GF-D8 (cell line): ENCODE measurements at regions not wholly inside any gene's neighbourhood (a gene's known extent, or its start where the extent isn't known, plus 50 kb on each side); places are given as distances from the start of the nearest gene placed in this dataset.

ENCODE experiments used
- DNase-seq: peaks from one replicate; lab custom pipeline; 2025; lab: John Stamatoyannopoulos, UW

GRCh38 chr1:184919892-184920291 lies 54.4 kb downstream of the NIBAN1 start:
- DNase-seq, result peak; percentile 20

- no peak for DNase-seq
Observed at GRCh38 chr1:184915463-184916090, 58.7 kb downstream of the NIBAN1 start.

DNA sequence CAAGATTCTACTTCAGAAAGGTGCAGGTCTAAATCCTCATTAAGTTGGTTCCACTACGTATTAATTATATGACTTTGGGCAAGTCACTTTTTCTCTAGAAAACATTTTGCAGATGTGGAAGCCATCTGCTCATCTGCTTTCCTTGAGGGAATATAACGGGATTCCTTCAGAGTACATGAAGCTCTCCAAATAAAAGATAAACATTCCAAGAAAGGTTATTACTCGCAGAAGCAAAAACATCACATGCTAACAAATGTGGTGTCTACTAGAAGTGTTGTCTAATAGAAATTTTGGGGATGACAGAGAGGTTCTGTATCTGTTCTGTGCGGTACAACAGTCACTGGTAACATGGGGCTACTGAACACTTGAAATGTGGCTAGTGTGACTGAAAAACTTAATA lies 60.2 kb downstream of the NIBAN1 start:
- no peak for DNase-seq

DNA sequence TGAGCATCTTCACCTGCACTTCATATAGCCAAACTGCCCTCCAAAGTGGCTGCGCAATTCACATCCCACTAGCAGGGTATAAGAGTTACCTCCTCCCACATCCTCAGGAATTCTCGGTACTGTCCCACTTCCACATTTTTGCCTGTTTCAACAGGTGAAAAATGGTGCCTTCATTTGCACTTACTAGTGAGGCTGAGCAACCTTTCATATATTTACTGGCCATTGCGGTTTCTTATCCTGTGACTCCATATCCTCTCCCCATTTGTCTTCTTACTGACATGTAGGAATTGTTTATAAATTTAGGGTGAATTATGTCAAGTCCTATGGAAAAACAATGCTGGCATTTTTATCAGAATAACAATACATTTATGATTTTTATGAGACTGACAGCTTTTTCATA lies 61.9 kb downstream of the NIBAN1 start:
- no peak for DNase-seq

DNA sequence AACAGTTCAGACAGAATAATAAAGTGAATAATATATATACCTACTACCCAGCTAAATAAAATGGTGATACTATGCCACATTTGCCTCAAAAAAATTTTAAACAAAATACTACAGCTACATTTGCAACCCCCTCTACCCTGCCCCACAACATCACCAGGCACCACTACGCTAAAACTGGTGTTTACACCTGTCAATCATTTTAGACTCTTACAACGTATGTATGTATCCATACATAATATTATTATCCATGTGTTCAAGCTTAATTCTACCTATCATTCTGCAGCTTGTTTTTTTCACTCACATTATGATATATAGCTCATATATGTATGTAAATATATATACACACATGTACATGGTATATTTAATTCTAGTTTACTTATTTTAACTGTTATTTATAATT lies 62.5 kb downstream of the NIBAN1 start:
- DNase-seq, result no peak

GRCh38 chr1:184911103-184911745 lies 63.1 kb downstream of the NIBAN1 start:
- no peak for DNase-seq

DNA sequence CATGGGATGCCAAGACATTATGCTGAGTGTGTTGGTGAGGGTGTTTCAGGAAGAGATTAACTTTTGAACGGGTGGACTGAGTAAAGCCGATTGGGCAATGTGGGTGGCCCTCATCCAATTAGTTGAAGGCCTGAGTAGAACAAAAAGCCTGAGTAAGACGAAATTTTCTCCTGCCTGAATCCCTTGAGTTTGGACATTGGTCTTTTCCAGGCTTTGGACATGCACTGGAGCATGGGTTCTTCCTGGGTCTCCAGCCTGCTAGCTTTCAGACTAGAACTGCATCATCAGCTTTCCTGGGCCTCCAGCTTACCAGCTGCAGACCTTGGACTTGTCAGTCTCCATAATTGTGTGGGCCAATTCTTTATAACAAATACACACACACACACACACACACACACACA lies 63.6 kb downstream of the NIBAN1 start:
- DNase-seq, result no peak

DNA sequence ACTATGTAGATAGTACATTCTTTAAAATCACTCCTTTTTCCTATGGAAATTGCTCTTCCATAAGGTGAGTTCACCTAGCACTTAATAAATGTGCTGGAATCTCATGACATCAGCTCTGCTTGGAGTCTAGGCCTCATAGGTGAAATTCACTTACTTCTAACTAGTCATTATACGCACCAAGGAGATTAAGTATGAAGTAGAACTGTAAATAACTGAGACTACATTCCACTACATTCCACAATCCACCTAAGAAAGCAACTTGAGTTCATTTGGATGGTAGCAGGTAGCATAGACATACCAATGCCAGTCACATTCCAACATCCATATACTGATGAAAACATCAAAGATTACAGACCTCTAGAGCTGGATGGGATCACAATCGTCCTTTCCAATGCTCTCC lies 64.3 kb downstream of the NIBAN1 start:
- no peak for DNase-seq

DNA sequence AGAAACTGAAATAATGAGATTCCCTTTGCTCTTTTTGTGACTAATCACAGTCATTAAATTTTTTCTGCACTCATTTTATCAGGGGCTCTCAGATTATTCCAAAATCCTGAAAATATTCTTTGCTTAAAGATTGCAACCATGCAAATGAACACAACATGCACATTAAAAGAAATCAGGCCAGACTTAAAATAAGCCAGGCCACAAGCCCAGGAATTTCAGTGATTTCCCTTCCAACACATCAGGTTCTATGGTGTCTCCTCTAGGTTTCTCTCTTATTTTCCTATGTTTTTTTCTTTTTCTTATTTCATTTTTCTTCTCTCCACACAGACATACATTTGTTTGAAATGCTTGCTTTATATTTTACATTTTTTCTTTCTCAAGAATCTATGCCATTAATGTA lies 65.3 kb downstream of the NIBAN1 start:
- no peak for DNase-seq

GRCh38 chr1:184908506-184908905 lies 65.8 kb downstream of the NIBAN1 start:
- no peak for DNase-seq

- no peak for DNase-seq
Observed at GRCh38 chr1:184907500-184907899, 66.8 kb downstream of the NIBAN1 start.

GRCh38 chr1:184906761-184907160 lies 67.5 kb downstream of the NIBAN1 start:
- no peak for DNase-seq

GRCh38 chr1:184905601-184906322 lies 68.5 kb downstream of the NIBAN1 start:
- DNase-seq, result no peak

GRCh38 chr1:184903111-184903692 lies 71.1 kb downstream of the NIBAN1 start:
- no peak for DNase-seq

DNA sequence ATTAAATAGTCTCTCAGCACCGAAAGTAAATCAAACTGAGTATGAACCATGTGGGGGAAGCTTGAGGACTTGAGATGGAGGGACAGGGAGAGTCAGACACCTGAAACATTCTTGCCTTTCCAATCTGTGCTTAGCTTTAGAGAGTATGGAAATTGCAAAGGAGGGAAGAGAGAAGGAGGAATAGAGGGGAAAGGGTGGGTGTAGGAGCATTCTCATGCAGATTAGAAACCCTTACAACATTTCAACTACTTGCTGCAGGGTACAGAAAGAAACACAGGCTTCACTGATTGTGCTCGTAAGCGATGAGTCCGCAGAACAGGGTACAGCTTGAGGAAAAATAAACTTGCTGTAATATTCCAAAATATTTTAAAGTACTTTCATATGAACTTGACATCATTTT lies 73.8 kb downstream of the NIBAN1 start:
- DNase-seq, result no peak

GRCh38 chr1:184896000-184896399 lies 78.3 kb downstream of the NIBAN1 start:
- no peak for DNase-seq

DNA sequence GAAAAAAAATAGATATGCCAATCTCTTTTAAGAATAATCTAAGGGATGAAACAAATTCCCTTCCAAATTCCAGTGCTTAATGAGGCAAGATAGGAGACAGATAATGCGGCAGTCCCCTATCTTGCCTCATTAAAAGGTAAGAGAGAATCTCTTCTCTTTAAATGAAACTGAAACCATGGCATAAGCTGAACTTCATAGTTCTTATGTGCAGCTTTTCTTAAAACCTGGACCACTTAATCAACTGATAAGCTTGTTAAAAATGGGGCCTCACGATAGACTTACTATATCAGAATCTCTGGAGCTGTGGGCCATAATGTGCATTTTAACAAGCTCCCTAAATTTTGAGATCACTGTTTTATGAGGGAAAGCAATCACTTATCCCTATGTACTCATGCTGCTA lies 79.2 kb downstream of the NIBAN1 start:
- DNase-seq, result no peak

DNA sequence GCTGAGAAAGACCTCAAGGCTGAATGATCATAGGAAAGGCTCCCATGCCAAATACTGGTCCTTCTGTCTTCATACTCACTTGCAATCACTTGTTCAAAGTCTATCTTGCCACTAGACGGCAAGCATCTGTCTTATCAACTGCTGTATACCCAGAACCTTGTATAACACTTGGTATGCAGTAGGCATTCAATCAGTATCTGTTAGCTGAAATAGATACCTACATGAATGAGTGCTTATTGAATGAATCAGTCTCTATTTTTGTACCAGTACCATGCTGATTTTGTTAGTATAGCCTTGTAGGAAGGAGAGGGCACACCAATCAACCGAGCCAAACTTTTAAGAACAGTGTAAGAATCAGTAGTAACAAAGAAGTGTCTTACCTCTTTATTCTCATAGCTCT lies 80.6 kb downstream of the NIBAN1 start:
- no peak for DNase-seq

GRCh38 chr1:184892116-184892515 lies 82.2 kb downstream of the NIBAN1 start:
- no peak for DNase-seq

- DNase-seq, result no peak
Observed at GRCh38 chr1:184891440-184891839, 82.9 kb downstream of the NIBAN1 start.

- no peak for DNase-seq
Observed at GRCh38 chr1:184890539-184890973, 83.8 kb downstream of the NIBAN1 start.

DNA sequence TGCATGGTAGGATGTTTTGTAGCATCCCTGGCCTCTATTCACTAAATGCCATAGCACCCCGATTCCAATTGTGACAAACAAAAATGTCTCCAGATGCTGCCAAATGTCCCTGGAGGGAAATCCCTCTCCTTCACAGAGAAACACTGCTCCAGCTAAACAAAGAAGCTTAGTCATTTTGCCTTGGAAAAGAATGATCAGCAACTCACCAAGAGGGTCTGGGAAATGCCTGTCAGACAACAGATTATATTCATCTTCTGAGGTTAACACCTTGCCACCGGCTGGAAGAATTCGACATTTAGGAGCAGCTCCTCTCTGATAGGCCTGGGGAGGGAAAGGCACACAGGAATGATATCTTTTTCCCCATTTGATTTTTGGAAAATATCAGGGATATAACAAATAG lies 84.4 kb downstream of the NIBAN1 start:
- DNase-seq, result no peak

GRCh38 chr1:184889166-184889565 lies 85.1 kb downstream of the NIBAN1 start:
- DNase-seq, result no peak
